ENCODE measurements at regions not wholly inside any gene's neighbourhood (a gene's known extent, or its start where the extent isn't known, plus 50 kb on each side); places are given as distances from the start of the nearest gene placed in this dataset.

DNA sequence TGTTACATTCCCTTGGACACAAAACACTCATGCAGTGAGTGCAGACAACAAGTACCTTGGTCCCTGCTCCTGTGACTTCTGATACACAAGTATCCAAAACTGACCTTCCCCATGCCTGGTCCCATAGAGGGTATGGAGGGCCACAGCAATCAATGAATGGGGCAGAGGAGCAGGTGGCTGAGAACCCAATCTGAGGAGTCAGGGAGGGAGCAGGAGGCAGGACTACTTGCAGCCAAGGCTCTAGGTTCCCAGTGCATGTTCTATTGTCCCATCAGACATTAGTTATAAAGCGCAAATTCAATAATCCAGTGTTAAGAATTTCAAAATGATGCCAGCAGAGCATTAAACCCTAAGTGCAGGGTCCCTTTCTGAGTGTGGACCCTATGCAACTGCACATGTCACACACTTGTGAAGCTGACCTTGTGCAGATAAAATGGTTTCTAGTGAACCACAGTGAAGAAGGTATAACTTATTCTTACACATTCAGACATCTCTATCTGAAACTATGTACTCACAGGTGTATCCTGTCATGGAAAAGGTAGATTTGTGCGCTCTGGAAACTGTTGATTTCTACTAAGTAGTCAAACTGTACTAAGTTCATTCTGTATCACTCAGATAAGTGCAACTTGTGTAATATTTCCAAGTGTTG is 107.3 kb upstream of the ABI3BP start:
- ChIA-PET CTCF (no interaction called here), POLR2A (no interaction called here)
- no peaks in the 10 kb centered on the region for H3K4me1 Mint-ChIP-seq (ENCODE audit: low read depth)
- ATAC-seq (no peak), DNase-seq (no peak)
- peaks cover 17% of the 10 kb centered on the region for H3K27me3 Mint-ChIP-seq
- no peak overlapping the region for H3K27ac Mint-ChIP-seq
- TF ChIP-seq, protein P1, sequence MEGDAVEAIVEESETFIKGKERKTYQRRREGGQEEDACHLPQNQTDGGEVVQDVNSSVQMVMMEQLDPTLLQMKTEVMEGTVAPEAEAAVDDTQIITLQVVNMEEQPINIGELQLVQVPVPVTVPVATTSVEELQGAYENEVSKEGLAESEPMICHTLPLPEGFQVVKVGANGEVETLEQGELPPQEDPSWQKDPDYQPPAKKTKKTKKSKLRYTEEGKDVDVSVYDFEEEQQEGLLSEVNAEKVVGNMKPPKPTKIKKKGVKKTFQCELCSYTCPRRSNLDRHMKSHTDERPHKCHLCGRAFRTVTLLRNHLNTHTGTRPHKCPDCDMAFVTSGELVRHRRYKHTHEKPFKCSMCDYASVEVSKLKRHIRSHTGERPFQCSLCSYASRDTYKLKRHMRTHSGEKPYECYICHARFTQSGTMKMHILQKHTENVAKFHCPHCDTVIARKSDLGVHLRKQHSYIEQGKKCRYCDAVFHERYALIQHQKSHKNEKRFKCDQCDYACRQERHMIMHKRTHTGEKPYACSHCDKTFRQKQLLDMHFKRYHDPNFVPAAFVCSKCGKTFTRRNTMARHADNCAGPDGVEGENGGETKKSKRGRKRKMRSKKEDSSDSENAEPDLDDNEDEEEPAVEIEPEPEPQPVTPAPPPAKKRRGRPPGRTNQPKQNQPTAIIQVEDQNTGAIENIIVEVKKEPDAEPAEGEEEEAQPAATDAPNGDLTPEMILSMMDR (IDR thresholded peaks at IDR 0.05) = no peak
- no peak overlapping the region for H3K4me3 Mint-ChIP-seq
- no peaks in the 10 kb centered on the region for H3K36me3 Mint-ChIP-seq (ENCODE audit: low read depth)
- no peaks in the 10 kb centered on the region for H3K9me3 Mint-ChIP-seq
- intact Hi-C loops (cut with micrococcal nuclease) = no loop called here

DNA sequence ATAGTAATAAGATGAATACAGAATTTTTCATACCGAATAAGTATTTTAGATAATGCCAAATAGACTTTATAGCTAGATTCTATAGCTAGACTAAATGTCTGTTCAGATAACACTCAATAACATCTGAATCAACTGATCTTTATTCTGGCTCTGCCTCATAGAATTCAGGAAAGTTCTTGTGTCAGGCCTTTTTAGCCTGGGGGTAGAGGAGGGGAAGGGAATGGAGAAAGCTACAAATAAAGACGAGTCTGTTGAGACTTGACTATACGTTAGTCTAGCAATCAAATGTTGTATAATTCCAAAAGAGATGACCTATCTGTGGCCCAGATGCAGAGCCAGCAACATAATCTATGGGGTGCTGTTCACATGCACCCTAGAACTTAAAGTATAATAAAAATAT is 106.6 kb upstream of the ABI3BP start:
- Mint-ChIP-seq H3K9me3 (no peaks in the 10 kb centered on the region), H3K27ac (no peak overlapping the region), H3K4me1 (ENCODE audit: low read depth) (no peaks in the 10 kb centered on the region), H3K4me3 (no peak overlapping the region), H3K27me3 (peaks cover 17% of the 10 kb centered on the region), H3K36me3 (ENCODE audit: low read depth) (no peaks in the 10 kb centered on the region)
- POLR2A ChIA-PET = no interaction called here
- DNase-seq = no peak
- ATAC-seq = no peak
- intact Hi-C loops (cut with micrococcal nuclease) = no loop called here
- CTCF ChIA-PET = no interaction called here
- TF ChIP-seq, protein P1 (IDR thresholded peaks at IDR 0.05) = no peak

DNA sequence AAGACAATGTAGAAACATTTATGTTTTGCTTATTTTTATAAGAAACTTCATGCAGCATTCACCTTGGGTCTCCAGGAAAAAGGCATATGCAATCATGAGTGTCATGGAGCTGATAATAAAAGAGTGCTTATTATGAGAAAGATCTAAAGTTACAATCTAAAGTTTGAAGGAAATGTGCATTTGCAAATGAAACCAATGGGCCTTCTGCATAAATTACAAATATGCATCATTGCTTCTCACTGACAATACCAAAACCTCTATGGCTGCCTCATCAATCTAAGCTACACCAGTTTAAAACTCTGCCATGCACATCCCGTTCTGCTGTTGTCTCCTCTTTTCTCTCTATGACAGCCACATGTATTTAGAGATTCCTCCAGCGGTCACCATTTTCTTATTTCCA is 103.2 kb upstream of the ABI3BP start:
- Mint-ChIP-seq H3K9me3 (no peaks in the 10 kb centered on the region), H3K27ac (no peak overlapping the region), H3K27me3 (peaks cover 14% of the 10 kb centered on the region), H3K36me3 (ENCODE audit: low read depth) (no peaks in the 10 kb centered on the region), H3K4me1 (ENCODE audit: low read depth) (no peaks in the 10 kb centered on the region), H3K4me3 (no peak overlapping the region)
- TF ChIP-seq, protein P1 (IDR thresholded peaks at IDR 0.05) = no peak
- ATAC-seq (no peak), DNase-seq (no peak)
- POLR2A ChIA-PET = no interaction called here
- CTCF ChIA-PET = interaction anchor here (0.6 to 1.1 kb wide), 4 partner anchors 18 to 227 kb away, joined by 3 to 4 read pairs (median 4); no protein-coding TSS in a partner anchor
- intact Hi-C loops (cut with micrococcal nuclease) = no loop called here

- no peak for DNase-seq
- CTCF ChIA-PET = interaction anchor here (0.6 to 1.0 kb wide), 2 partner anchors 18 to 25 kb away, joined by 3 to 4 read pairs; no protein-coding TSS in a partner anchor
These were observed 102.6 kb upstream of the ABI3BP start for GRCh38 chr3:101095693-101096430.

More at GRCh38 chr3:101095693-101096430, 102.6 kb upstream of the ABI3BP start:
- POLR2A ChIA-PET = interaction anchor here (0.6 kb wide), 1 partner anchor 371 kb away, joined by 3 read pairs; no protein-coding TSS in a partner anchor
- H3K27me3 Mint-ChIP-seq = peaks cover 14% of the 10 kb centered on the region
- no peaks in the 10 kb centered on the region for H3K36me3 Mint-ChIP-seq (ENCODE audit: low read depth)
- H3K27ac Mint-ChIP-seq = no peak overlapping the region
- H3K4me3 Mint-ChIP-seq = no peak overlapping the region
- H3K4me1 Mint-ChIP-seq (ENCODE audit: low read depth) = no peaks in the 10 kb centered on the region
- no peaks in the 10 kb centered on the region for H3K9me3 Mint-ChIP-seq
- intact Hi-C loops (cut with micrococcal nuclease) = no loop called here
- ATAC-seq = no peak
- TF ChIP-seq, protein P1 (IDR thresholded peaks at IDR 0.05) = no peak
